CD14-positive monocyte (primary cell): ENCODE measurements at regions not wholly inside any gene's neighbourhood (a gene's known extent, or its start where the extent isn't known, plus 50 kb on each side); places are given as distances from the start of the nearest gene placed in this dataset.

Experiments
- DNase-seq, 3 donors: peaks; one replicate each; pipeline ENCODE4 v3.0.0-alpha.2; 2011 to 2022
- H2AFZ ChIP-seq: 2 replicates; pipeline ENCODE4 v1.6.0; 2012; ENCODE audit warnings: mild to moderate bottlenecking, low read depth, low read length, inconsistent platforms; ENCODE audit not compliant: insufficient read depth, poor library complexity, severe bottlenecking
- H3K27ac ChIP-seq, 2 donors: 1 replicate in 1 of 2; 2 replicates in 1 of 2; pipeline ENCODE4 v1.5.1; 2012 to 2013; ENCODE audit warnings: low read length in 2 of 2, control low read depth in 1 of 2, inconsistent platforms in 1 of 2, low read depth in 1 of 2, mild to moderate bottlenecking in 1 of 2
- H3K27me3 ChIP-seq, 2 donors: one replicate each; pipeline versions ENCODE4 v1.6.0 to v1.6.1; 2011 to 2013; ENCODE audit warnings: low read length in 2 of 2; ENCODE audit not compliant: control insufficient read depth in 2 of 2, insufficient read depth in 2 of 2
- H3K36me3 ChIP-seq, 2 donors: replicated peaks in 1 of 2; 1 replicate in 1 of 2; 2 replicates in 1 of 2; pipeline versions ENCODE4 v1.5.1 to v1.6.1; 2012 to 2013; ENCODE audit warnings: low read length in 2 of 2, control low read depth in 1 of 2, inconsistent platforms in 1 of 2, mild to moderate bottlenecking in 1 of 2; ENCODE audit not compliant: insufficient read depth in 2 of 2, control insufficient read depth in 1 of 2
- H3K4me1 ChIP-seq, 2 donors: 1 replicate in 1 of 2; 2 replicates in 1 of 2; pipeline versions ENCODE4 v1.5.1 to v1.6.1; 2012 to 2013; ENCODE audit warnings: low read length in 2 of 2, control low read depth in 1 of 2, inconsistent platforms in 1 of 2, mild to moderate bottlenecking in 1 of 2, moderate library complexity in 1 of 2; ENCODE audit not compliant: insufficient read depth in 2 of 2, control insufficient read depth in 1 of 2
- H3K4me2 ChIP-seq: replicated peaks from 2 replicates; pipeline ENCODE3; 2012; ENCODE audit warnings: low read length, moderate library complexity, mild to moderate bottlenecking; ENCODE audit not compliant: poor library complexity, severe bottlenecking; ENCODE audit errors: extremely low read depth
- H3K4me3 ChIP-seq, 3 experiments: fragments of 200-600 bp in 1 of 3; sonication (generic) in 1 of 3; replicated peaks in 1 of 3; 1 replicate in 2 of 3; 2 replicates in 1 of 3; pipeline ENCODE4 v1.5.1; 2011 to 2013; ENCODE audit warnings: low read length in 3 of 3, mild to moderate bottlenecking in 3 of 3, control low read depth in 2 of 3, low read depth in 2 of 3, inconsistent platforms in 1 of 3, moderate library complexity in 1 of 3
- H3K79me2 ChIP-seq: 2 replicates; pipeline ENCODE4 v1.6.0; 2012; ENCODE audit warnings: mild to moderate bottlenecking, control low read depth, inconsistent platforms, low read length, moderate library complexity; ENCODE audit not compliant: insufficient read depth
- H3K9ac ChIP-seq: 2 replicates; pipeline ENCODE4 v1.6.0; 2017; ENCODE audit warnings: low read length, mild to moderate bottlenecking; ENCODE audit not compliant: insufficient read depth, poor library complexity, severe bottlenecking
- H3K9me3 ChIP-seq, 2 donors: replicated peaks in 1 of 2; 1 replicate in 1 of 2; 2 replicates in 1 of 2; pipeline versions ENCODE4 v1.5.1 to v1.6.1; 2012 to 2013; ENCODE audit warnings: low read length in 2 of 2, control low read depth in 1 of 2; ENCODE audit not compliant: control insufficient read depth in 1 of 2, insufficient read depth in 1 of 2
- H4K20me1 ChIP-seq: 2 replicates; pipeline ENCODE4 v1.6.0; 2012; ENCODE audit warnings: mild to moderate bottlenecking, low read length, control low read depth, moderate library complexity; ENCODE audit not compliant: insufficient read depth
- H3K27ac Mint-ChIP-seq, 7 donors: one replicate each; pipeline ENCODE4 v1.8.0; 2020; ENCODE audit warnings: mild to moderate bottlenecking in 7 of 7, mixed read lengths in 7 of 7, moderate library complexity in 6 of 7, inconsistent platforms in 2 of 7
- H3K27me3 Mint-ChIP-seq, 3 donors: one replicate each; pipeline ENCODE4 v1.8.0; 2021 to 2022; ENCODE audit warnings: low read depth in 3 of 3, mild to moderate bottlenecking in 3 of 3, mixed read lengths in 3 of 3, moderate library complexity in 3 of 3, inconsistent platforms in 1 of 3
- H3K36me3 Mint-ChIP-seq, 2 donors: one replicate each; pipeline ENCODE4 v1.8.0; 2020; ENCODE audit warnings: mixed read lengths in 2 of 2, inconsistent platforms in 1 of 2, mild to moderate bottlenecking in 1 of 2
- H3K4me1 Mint-ChIP-seq: one replicate; pipeline ENCODE4 v1.8.0; 2020; ENCODE audit warnings: mild to moderate bottlenecking, mixed read lengths
- H3K4me3 Mint-ChIP-seq, 2 donors: one replicate each; pipeline ENCODE4 v1.8.0; 2020; ENCODE audit warnings: mild to moderate bottlenecking in 2 of 2, mixed read lengths in 2 of 2, moderate library complexity in 1 of 2
- H3K9me3 Mint-ChIP-seq, 7 donors: one replicate each; pipeline ENCODE4 v1.8.0; 2020 to 2022; ENCODE audit warnings: mixed read lengths in 7 of 7, mild to moderate bottlenecking in 6 of 7, moderate library complexity in 6 of 7, inconsistent platforms in 2 of 7
- WGBS: methylation state at CpG from one replicate; pipeline ENCODE4 v1.1.5; 2013; ENCODE audit warnings: missing lambda C conversion rate; ENCODE audit not compliant: insufficient coverage; 5-methylcytosine and 5-hydroxymethylcytosine counted together
- intact Hi-C, 2 donors: fragments of 100-400 bp; cut with micrococcal nuclease; formaldehyde crosslinking; loops; one replicate each; pipeline versions ENCODE4 v1.15.0 to v1.15.1; 2023
- TF ChIP-seq, protein P1 (sequence below): fragments of 200-600 bp; IDR thresholded peaks from one replicate; pipeline ENCODE4 v1.8.0; 2022; ENCODE audit warnings: antibody characterized with exemption, mild to moderate bottlenecking

DNA sequence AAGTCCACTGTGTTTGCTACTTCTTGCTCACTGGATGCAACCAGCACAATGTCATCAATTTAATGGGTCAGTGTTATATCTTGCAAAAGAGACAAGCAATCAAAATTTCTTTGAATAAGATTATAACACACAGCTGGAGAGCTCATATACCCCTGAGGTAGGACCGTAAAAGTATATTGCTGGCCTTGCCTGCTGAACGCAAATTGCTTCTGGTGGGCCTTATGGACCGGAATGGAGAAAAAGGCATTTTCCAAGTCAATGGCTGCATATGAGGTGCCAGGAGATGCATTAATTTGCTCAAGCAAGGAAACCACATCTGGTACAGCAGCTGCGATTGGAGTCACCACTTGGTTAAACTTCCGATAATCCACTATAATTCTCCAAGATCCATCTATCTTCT lies 119.1 kb downstream of the ZNF280B start:
- Histone ChIP-seq H3K4me1 (no peaks in the 10 kb centered on the region), H3K36me3 (no peaks in the 10 kb centered on the region), H3K27ac (no peak overlapping the region), H3K27me3 (peaks cover 0 to 7% of the 10 kb centered on the region in 2 donors), H3K9me3 (peaks cover 0 to 3% of the 10 kb centered on the region in 2 donors), H3K79me2 (no peaks in the 10 kb centered on the region), H4K20me1 (no peaks in the 10 kb centered on the region), H3K4me3 (no peak overlapping the region), H3K9ac (no peak overlapping the region), H3K4me2 (no peak overlapping the region), H2AFZ (no peak overlapping the region)
- Mint-ChIP-seq H3K4me1 (no peaks in the 10 kb centered on the region), H3K9me3 (peaks cover 2 to 14% (median 3%) of the 10 kb centered on the region in 7 donors), H3K27me3 (peaks cover 4 to 23% (median 17%) of the 10 kb centered on the region in 3 donors), H3K4me3 (no peak overlapping the region), H3K36me3 (no peaks in the 10 kb centered on the region), H3K27ac (no peak overlapping the region)
- WGBS, result 96% methylated on average over 3 of the region's 5 CpGs
- TF ChIP-seq, protein P1, sequence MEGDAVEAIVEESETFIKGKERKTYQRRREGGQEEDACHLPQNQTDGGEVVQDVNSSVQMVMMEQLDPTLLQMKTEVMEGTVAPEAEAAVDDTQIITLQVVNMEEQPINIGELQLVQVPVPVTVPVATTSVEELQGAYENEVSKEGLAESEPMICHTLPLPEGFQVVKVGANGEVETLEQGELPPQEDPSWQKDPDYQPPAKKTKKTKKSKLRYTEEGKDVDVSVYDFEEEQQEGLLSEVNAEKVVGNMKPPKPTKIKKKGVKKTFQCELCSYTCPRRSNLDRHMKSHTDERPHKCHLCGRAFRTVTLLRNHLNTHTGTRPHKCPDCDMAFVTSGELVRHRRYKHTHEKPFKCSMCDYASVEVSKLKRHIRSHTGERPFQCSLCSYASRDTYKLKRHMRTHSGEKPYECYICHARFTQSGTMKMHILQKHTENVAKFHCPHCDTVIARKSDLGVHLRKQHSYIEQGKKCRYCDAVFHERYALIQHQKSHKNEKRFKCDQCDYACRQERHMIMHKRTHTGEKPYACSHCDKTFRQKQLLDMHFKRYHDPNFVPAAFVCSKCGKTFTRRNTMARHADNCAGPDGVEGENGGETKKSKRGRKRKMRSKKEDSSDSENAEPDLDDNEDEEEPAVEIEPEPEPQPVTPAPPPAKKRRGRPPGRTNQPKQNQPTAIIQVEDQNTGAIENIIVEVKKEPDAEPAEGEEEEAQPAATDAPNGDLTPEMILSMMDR, result no peak
- intact Hi-C loops, result no loop called here
- no peak for DNase-seq

GRCh38 chr22:22390989-22391388 lies 117.6 kb downstream of the ZNF280B start:
- H3K4me2 ChIP-seq, result no peak overlapping the region
- peaks cover 0 to 5% of the 10 kb centered on the region in 2 donors for H3K27me3 ChIP-seq
- no peaks in the 10 kb centered on the region for H3K79me2 ChIP-seq
- H2AFZ ChIP-seq, result no peak overlapping the region
- no peak overlapping the region for H3K27ac ChIP-seq
- TF ChIP-seq, protein P1, result no peak
- Mint-ChIP-seq H3K4me3 (no peak overlapping the region), H3K9me3 (peaks cover 2 to 14% (median 3%) of the 10 kb centered on the region in 7 donors), H3K27ac (no peak overlapping the region), H3K36me3 (no peaks in the 10 kb centered on the region), H3K27me3 (peaks cover 2 to 20% (median 12%) of the 10 kb centered on the region in 3 donors), H3K4me1 (no peaks in the 10 kb centered on the region)
- 84% methylated on average over 3 of the region's 4 CpGs for WGBS
- H3K4me1 ChIP-seq, result no peaks in the 10 kb centered on the region
- H3K36me3 ChIP-seq, result no peaks in the 10 kb centered on the region
- DNase-seq, result no peak
- no peak overlapping the region for H3K4me3 ChIP-seq
- H4K20me1 ChIP-seq, result no peaks in the 10 kb centered on the region
- H3K9me3 ChIP-seq, result peaks cover 0 to 3% of the 10 kb centered on the region in 2 donors
- H3K9ac ChIP-seq, result no peak overlapping the region
- intact Hi-C loops, result no loop called here
